GM21381 (cell line): ENCODE measurements at regions not wholly inside any gene's neighbourhood (a gene's known extent, or its start where the extent isn't known, plus 50 kb on each side); places are given as distances from the start of the nearest gene placed in this dataset.

Experiments
- ATAC-seq: cut with Tn5 transposase; IDR thresholded peaks from one replicate; pipeline ENCODE4 v1.9.1; 2021; ENCODE audit warnings: mild to moderate bottlenecking, moderate library complexity; ENCODE audit not compliant: unreplicated experiment

DNA sequence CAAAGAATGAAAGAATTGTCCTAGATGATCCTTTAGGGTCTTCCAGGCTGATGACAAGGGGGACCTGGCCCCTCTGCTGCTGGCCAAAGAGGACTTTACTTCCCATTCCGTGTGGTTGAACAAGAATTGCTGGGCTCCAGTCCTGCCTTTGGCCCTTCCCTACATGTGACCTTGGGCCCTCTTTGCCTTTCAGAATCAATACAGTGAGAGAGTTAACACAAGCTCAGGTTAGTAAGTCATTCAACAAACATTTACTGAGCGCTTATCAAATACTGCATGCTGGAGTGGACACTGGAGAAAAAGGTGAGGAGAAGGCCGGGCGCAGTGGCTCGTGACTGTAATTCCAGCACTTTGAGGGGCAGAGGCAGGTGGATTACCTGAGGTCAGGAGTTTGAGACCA lies 113.1 kb downstream of the C9orf50 start:
- no peak for ATAC-seq

DNA sequence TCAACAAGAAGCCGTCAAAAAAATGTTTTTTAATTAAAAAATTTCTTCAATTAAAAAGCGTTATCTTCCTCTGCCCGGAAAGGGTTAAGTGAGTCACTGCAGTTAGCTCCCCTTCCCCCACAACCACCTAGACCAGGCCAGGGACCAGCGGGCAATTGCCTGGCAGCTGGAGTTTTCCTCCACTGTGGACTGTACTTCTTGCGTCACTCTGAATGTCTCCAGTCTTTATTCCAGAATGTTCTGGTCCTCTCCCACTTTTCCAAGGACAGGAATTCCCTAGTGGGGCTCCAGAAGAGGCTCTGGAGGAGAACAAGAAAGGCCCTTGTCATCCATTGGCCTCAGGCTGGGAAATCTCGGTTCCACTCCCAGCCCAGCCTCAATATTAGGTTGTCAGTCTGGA lies 114.0 kb downstream of the C9orf50 start:
- ATAC-seq: no peak

DNA sequence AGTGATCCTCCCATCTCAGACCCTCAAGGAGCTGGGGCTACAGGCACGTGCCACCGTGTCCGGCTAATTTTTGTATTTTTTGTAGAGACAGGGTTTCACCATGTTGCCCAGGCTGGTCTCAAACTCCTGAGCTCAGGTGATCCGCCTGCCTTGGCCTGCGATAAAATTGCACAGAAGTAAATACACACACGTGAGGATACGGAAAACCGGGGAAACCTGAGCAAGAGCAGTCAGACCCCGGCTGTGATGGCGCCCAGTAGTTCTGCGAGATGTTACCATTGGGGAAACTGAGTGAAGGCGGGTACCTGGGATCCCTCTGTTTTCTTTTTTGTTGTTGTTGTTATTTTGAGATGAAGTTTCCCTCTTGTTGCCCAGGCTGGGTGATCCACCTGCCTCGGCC lies 114.9 kb downstream of the C9orf50 start:
- ATAC-seq: no peak

DNA sequence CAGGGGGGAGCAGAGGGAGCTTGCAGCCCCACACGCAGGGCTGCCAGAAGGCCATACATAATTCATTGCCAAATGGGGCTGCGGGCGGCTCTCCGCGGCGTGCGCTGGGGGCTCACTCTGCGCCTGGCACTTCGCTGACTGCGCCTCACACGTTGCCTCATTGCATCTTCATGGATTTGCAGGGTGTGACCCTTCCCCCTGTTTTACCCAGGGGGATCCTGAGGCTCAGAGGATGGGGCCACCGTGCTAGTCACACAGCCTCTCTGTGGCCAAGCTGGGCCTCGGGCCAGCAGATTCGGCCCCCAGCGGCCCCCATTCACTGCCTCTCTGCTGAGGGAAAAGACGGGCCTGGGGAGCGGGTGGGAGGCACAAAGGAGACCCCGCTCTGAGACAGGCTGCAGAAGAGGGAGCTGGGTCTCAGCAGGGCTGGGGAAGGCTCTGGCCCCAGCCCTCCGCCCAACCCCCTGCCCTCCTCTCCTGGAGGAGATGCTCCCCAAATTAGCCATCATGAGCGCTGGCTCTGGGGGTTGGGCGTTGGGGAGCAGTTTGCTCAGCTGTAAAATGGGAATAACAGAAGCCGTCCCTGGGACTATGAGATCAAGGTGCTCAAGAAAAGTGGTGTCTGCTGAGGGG lies 115.5 kb downstream of the C9orf50 start:
- no peak for ATAC-seq

DNA sequence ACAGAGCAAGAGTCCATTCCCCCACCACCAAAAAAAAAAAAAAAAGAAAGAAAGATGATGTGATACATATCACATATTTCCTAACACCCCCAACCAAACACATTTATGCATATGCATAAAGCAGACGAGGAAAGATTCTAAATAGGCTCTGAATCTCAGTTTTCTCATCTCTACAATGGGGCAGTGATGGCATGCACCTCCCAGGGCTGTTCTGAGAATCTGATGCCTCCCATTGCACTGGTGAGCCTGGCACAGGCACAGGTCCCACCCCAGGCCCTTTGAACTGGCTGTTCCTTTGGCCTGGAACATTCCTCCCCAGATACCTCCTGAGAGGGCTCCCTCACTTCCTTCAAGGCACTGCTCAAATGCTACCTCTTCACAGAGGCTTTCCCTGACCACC lies 116.5 kb downstream of the C9orf50 start:
- ATAC-seq: no peak

DNA sequence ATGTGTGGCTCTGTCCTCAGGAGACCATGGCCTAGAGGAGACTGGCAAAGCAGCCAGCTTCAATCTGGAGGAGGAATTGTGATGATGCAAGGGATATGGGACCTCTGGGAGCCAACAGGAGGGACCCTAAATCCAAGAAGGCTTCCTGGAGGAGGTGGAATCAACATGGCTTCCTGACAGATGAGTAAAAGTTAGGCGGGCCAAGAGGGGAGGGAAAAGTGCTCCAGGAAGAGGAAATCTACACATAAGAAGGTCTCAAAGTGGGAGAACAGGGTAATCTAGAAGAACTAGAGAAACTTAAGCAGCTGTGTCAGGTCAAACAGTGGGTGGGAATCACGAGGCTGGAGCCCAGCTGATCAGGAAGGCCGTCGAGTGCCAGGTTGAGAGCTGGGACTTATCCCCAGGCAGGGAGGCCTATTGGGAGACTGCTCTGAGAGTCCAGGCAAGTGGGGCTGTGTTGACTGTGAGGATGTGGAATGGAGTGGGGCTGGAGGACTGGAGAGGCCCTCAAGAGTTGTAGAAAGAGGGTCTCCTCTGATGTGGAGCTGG lies 119.1 kb downstream of the C9orf50 start:
- no peak for ATAC-seq

DNA sequence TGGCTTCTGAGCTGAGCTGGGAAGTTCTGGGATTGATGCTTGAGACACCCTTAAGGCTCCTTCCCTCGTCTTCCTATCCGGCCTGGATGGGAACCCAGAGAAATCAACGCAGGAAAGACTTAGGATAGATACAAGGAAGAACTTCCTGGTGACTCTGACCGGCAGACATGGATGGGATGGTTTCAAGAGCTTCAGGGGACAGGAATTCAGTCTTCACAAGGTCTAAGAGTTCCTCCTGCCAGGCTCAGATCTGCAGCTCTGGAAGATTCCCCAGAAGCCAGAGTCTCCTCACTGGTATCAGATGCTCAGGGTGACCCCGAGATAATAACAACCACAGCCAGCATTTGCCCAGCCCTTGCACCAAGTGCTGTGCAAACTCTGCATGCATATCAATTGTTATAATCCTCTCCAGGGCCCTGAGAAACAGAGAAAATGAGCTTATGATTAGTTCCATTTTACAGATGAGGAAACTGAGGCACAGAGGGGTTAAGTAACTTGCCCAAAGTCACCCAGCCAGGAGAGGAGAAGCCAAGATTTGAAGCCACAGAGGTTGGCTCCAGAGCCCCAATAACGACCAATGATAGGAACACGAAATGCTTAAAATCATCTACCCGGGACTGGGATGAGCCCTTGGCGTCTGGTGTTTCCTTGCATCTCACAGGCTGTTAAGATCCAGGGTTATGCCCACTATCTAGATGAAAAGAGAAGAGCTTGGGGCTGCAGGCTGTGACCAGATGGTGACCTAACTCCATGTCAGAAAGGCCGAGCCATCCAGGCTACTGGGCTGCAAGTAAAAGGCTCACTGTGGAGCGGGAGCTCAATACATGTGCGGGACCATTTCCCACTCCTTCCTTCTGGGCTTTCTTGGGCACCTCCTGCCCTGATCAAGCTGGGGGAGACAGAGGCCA lies 119.8 kb downstream of the C9orf50 start:
- ATAC-seq: no peak

DNA sequence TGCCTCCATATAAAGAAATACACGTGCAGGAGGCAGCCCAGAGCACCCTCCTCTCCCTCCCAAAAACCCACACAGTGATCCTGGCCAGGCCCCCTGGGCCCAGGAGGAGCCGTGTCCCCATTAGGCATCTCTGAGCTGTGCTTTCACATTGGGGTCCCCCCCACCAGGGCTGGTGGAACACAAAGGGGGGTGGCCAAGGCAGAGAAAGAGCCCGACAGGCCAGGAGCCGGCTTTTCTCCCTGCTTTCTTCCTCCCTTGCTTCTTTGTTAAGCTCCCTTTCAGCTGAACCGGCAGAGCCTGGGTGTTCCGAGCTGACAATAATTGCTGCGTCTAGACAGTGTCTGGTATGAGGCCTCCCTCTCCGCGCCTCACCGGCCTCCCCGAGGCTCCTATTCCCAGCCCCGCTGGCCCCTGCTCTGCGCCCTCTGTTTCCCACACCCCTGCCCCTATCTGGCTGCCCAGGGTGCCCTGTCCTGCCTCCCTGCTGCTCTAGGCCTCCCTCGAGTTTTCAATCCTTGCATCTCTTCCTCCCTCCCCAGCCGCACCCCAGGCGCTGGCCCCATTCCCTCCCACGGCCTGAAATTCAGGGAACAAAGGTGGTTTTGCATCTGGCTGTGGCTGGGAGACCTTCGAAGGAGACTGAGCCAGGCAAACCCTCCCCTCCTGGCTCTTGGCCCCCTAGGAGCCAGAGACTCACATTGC lies 120.6 kb downstream of the C9orf50 start:
- ATAC-seq: no peak

DNA sequence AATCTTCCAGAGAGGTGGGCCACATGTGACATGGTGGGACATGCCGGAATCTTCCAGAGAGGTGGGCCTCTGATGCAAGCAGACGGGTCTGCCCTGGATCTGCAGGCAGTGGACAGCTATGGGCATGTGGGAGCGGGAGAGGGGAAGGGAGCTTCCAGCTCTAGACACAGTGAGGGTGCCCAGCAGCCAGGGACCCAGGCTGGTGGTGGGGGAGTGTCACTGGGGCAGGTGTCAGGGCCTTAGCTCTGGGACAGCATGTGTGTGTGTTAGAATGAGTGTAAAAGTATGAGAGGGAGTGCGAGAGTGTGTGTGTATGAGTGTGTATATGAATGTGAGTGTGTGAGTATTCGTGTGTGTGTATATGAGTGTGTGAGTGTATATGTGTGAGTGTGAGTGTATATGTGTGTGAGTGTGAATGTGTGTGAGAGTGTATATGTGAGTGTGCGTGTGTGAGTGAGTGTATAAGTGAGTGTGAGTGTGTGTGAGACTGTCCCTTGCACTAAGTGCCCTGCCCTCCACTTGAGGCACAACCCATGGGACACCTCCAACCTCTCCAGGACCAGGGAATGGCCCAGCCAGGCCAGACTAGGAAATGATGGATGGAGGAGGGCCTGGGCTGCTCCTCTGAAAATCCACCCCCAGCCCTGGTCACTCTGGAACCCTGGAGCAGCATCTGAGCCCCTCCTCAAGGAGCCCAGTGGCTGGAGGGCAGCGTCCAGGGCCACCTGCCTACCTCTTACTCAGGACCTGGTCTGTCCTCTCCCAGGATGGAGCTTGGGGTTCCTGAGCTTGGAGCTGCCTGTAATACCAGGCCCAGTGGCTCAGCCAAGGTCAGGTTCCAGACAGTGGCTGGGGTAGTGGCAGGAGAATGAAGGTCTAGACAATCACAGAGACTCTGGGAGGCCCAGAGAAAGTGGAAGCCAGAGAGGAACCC lies 122.2 kb downstream of the C9orf50 start:
- no peak for ATAC-seq

DNA sequence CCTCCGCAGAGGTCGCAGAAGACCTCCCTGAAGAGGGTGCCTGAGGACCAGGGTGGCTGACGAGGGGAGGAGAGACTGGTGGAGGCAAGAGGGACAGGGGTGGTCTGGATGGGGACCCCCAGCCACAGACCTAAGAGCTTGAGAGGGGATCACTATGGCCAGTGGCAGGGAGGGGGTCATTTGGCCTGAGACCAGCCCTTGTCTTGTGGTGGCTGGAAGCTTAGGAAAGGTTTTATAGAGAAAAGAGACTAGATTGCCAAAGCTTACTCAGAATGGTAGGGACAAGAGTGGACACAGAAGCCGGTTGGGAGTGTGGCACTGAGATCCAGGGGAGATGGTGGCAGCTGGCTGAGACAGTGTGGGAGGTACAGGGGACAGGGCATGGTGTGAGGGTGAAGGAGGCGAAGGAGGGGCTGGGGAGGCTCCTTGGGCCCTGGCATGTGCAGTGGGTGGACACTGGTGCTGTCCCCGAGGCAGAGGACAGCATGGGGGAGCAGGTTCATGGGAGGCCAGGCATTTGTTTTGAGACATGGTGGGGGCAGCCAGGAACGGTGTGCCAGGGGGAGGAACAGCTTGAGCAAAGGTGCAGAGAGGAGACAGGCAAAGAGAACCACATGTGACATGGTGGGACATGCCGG lies 123.0 kb downstream of the C9orf50 start:
- ATAC-seq: no peak

DNA sequence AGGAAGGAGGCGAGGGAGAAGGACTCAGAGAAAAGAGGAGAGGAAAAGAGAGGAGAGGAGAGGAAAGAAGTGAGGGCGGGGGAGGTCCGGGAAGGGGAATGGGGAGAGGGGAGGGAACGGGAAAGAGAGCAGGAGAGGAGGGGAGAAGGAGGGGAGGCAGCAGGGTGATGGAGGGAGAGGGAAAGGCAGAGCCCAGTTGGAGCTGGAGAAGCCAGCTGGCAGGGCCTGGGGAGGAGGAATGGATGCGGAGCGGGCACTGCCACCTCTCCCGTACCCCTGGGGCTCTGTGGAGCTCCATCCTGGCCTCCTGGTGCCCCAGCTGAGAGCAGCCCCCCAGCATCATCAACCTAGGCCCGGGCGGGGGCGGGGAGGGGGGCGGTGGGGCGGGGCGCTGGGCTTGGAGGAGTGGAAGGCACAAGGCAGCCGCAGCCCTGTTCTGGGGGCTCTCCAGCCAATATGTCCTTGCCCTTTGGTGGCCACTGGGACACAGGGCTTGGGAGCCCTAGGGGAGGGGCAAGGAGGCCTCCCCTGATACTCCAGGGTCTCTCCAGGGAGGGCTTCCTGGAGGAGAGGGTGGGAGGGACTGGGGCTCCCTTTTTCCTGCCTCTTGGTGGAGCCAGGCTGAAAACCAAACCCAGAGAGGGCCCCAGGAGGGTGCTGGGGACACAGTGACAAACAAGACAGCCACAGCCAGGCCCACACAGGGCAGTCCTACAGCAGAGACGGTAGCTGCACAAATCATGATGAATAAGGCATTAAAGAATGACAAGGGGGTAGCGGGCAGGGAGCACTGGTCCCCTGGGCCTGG lies 123.7 kb downstream of the C9orf50 start:
- ATAC-seq: no peak

DNA sequence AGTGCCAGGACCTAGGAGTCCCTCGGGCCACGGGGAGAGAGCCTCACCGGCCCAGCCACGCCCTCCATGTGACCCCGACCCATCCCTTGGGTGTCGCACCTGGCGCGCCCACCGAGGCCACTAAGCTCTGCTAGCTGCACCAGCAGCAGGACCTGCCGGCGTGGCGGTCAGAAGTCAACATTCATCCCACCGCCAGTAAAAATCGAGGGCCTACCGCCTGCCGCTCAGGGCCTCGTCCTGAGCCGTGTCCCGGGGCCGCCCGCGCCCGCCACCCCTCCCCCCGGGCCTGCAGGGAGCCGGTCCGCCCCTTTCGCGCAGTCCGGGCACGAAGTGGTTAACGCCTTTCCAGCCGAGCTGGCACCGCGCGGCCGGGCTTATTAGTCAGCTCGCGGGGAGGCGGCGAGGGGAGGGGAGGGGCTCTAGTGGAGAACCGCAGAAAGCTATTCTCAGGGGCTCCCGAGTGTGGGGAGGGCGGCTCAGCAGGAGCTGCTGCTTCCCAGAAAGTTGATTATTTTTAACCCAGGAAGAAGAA lies 124.4 kb downstream of the C9orf50 start:
- no peak for ATAC-seq

DNA sequence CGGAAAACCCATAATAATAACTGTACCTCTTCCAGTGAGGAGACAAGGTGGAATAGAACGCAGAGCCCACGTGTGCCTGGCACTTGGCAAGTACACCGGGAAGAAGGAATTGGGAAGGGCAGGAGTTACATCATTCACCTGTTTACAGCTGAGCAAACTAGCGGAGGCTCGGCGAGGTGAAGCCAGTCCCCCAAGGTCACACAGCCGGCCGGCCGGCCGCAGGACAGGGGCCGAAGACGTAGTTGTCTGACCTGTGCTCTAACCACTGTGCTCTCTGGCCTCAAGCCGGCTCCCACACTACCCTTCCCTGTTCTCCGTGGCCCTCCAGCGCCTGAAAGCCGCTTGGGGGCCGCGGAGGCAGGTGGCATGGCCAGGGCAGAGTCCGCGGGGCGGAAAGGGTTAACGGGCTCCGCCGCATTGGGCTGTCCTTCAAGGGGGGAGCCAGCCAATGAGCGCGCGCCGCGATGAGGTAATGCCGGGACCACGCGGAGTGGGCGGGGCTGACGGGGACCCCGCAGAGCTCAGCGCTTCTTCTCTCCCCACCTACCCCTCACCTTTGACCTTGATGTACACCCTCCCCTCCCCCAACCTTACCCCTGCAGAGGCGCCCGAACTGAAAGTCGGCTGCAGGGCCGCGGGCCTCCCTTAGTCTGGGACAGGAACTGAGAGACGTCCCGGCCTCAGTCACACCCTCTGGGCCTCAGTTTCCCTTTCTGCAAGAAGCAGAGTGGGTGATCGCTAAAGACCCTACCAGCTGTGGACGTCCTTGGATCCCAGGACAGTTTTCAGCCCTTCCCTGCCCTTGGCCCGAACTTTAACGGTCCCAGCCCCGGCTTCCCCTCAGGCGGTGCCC lies 125.1 kb downstream of the C9orf50 start:
- ATAC-seq: no peak

DNA sequence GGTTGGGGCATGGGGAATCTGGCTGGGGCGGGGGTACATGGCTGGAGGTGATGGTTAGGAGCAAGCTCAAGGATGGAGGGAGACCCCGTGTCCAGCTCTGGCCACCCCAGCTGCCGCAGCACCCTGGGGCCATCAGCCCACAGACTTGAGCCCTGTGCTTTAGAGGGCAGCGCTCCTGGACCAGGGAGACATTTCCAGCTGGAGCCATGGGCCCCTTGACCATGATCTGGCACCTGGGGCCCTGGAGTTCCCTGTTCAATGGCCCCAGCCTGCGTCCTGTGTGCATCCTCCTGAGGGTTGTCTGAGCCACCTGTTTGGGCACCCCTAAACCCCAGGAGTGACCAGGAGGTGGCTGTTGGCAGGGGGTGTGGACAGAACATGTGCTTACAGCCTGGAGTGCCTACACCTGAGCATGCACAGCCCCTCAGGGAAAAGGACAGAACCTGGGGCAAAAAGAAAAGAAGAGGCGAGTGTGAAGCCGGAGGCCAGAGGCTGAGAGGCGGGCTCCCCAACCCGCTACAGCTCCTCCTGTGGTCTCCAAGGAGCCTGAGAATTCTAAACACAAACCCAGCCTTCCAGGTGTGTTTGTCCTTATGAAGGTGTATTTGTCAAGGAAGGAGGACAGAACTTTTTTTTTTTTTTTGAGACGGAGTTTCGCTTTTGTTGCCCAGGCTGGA lies 126.7 kb downstream of the C9orf50 start:
- no peak for ATAC-seq

DNA sequence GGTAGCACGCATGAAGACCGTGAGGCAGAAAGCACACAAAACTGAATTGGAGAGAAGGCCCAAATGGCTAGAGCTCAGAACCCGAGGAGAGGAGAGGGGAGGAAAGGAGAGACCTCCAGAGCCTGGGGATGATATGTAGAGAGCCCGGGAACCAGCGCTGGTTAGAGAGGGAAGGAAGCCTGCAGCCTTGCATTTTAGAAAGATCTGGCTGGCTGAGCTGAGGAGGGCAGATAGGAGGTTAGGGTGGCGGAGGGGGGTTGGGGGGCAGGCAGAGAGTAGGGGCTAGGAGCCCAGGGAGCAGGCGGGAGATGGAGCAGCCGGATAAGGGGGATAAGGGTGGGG lies 127.2 kb downstream of the C9orf50 start:
- no peak for ATAC-seq

DNA sequence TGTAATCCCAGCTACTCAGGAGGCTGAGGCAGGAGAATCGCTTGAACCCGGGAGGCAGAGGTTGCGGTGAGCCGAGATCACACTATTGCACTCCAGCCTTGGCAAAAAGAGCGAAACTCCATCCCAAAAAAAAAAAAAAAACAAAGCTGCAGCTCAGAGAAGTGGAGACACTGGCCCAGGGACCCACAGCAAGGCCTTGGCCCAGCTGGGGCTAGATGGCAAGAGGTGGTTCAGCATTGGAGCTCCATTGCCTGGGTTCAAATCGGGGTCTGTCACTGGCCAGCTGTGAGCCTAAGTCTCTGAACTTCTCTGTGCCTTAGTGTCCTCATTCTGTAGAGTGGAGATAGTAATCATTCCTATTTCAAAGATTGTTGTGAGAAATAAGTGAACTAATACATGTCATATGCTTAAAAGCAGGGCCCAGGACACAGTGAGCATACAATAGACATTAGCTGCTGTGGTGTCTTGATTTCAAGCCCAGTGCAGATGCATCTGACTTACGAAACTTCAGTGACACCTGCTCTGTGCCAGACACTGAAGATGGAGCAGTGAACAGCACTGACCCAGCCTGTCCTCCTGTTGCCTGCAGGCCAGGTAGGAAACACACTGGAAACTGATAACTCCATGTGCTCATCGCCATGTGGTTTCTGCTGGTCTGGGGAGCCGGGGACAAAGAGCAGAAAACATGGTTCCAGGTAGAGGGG lies 127.7 kb downstream of the C9orf50 start:
- no peak for ATAC-seq

DNA sequence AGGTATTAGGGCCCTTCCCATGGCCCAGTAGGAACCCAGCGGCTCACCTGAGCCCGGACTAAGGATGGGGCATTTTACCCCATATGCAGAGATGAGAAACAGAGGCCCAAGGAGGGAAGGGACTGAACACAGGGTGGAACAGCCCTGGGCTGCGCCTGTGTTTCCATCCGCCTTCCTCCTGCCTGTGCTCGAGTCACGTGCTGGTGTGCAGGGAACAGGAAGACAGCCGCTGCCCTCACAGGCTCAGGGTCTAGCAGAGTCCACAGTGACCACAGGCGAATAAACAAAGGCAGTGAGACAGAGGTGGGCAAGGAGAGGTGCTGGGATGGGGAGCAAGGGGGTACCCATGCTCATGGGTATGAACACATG lies 129.4 kb downstream of the C9orf50 start:
- no peak for ATAC-seq
